GM19240 (cell line): ENCODE measurements at regions not wholly inside any gene's neighbourhood (a gene's known extent, or its start where the extent isn't known, plus 50 kb on each side); places are given as distances from the start of the nearest gene placed in this dataset.
"Not testable (repeated sequence)": the region's sequence is repeated elsewhere in the genome, so short reads cannot be mapped to it uniquely, and the experiment has no call there.

ENCODE experiments used
- DNase-seq: peaks from one replicate; pipeline ENCODE4 v3.0.0; 2011; ENCODE audit warnings: low spot score; ENCODE audit not compliant: insufficient read length

DNA sequence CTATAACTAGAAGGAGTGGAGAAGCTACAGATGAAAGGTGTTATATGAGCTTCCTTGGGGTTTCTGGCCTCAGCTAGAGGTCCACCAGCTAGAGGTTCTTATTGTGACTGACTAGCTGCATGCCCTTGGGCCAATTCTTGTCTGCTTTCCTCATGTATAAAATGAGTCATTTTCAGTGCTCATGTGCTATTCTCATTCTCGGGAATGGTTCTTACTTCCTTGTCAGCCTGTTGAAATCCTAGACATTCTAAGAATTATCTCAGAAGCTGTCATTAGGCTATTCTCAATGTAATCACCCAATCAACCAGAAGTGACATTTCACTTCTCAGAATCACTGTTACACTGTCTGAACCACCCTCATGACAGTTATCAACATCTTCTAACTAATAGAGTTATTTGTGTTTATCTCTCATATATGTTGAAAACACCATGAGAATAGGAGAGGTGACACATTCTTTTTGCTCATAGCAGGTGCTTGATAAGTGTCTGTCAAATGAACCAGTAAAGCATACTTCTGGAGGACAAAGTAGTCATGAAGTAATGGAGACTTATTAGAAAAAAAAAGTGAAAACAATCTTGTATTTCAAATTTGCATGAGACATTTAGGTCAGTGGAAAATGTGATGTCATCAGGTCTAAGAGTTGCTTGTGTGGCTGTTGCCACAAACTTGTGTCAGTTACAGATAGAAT, 122.8 kb upstream of the IVNS1ABP start:
- DNase-seq: no peak

GRCh38 chr1:185438936-185439335, 121.9 kb upstream of the IVNS1ABP start:
- no peak for DNase-seq

GRCh38 chr1:185435696-185436379, 118.8 kb upstream of the IVNS1ABP start:
- DNase-seq: no peak

GRCh38 chr1:185434721-185435120, 117.7 kb upstream of the IVNS1ABP start:
- no peak for DNase-seq

DNA sequence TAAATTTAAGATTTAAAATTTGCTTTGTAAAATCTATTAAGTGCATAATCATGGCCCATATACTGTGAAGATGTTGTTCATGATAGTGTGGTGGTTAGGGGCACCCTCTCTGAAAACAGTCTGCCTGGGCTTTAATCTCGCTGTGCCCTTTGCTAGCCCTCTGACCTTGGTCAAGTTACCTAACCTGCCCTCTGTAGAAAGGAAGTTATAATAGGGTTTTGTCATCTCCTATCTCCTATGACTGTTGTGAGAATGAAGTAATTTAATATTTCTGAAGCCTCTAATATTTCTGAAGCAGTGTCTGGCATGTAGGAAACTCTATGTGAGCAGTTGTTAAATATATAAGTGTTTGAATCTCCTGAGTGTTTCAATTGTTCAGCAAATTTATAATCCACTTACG, 116.6 kb upstream of the IVNS1ABP start:
- DNase-seq: no peak

DNA sequence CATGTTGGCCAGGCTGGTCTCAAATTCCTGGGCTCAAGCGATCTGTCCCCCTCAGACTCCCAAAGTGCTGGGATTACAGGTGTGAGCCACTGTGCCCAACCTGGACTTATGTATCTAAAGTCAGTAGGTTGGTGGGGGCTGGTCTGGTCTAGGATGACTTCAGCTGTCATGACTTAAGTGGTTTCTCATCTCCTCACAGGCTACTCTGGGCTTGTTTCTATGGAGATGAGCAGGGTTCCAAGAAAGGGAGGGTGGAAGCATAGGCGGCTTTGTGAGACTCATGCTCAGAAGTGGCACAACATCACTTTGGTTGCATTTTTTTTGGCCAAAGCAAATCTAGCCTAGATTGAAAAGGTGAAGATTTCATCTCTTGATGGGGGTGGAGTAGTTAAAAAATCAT, 115.9 kb upstream of the IVNS1ABP start:
- DNase-seq: no peak

DNA sequence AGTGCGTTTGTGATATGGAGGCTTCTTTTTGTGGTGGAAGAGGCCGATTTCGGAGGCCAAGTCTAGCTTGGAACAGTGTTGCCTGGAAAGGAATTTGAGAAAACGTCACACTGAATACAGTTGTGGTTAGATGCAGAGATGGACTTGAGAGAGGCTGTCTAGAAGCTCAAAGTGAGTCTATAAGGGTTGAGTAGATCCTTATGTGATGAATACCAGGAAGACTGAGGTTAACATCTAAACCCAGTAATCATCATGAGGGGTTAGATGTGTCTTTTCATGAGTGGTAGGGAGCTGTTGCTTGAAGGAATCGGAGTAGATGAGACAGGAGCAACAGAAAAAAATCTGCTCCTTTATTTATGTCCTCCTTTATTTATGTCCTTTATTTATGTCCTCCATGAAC, 114.6 kb upstream of the IVNS1ABP start:
- DNase-seq: no peak

GRCh38 chr1:185429668-185430067, 112.6 kb upstream of the IVNS1ABP start:
- not testable (repeated sequence) for DNase-seq

GRCh38 chr1:185427776-185428175, 110.7 kb upstream of the IVNS1ABP start:
- no peak for DNase-seq

GRCh38 chr1:185427264-185427663, 110.2 kb upstream of the IVNS1ABP start:
- DNase-seq: no peak

DNA sequence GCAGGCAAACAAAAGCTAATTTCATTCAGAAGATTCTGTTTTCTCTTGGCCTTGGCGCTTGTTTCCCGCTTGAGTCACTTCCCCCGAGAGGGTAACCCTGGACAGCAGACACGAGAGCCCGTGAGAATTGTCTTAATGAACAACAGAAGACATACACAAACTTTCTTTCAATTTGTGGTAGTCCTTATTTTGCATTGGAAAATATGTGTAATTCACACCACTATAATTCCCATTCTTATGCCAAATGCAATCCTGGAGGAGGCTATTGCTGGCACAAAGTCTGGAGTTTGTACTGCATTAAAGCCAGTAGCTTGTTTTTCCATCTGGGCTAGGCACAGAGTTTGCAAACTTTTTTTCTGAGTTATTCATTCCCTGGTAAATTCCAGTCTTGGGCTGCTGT, 109.8 kb upstream of the IVNS1ABP start:
- DNase-seq: no peak

GRCh38 chr1:185425163-185425562, 108.1 kb upstream of the IVNS1ABP start:
- DNase-seq: no peak

- no peak for DNase-seq
Measured at GRCh38 chr1:185421485-185422107, 104.6 kb upstream of the IVNS1ABP start.

DNA sequence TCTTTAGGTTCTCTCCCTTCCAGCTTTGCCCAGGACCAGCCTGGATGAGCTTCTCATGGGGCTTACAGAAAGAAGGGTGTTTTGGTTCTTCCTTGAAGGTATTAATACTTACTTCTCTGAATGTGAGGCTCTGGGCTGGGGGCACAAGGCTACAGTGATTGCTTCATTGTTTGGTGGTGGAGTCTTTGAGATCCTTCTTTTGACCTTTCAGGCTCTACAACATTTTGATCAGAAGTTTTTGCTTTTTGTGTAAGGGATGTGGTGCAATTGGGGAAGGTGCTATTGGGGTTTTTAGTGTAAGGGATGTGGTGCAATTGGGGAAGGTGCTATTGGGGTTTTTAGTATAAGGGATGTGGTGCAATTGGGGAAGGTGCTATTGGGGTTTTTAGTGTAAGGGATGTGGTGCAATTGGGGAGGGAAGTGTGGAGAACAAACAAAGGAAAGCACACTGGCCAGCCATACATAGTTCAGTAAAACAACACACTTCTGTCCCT, 103.6 kb upstream of the IVNS1ABP start:
- no peak for DNase-seq

DNA sequence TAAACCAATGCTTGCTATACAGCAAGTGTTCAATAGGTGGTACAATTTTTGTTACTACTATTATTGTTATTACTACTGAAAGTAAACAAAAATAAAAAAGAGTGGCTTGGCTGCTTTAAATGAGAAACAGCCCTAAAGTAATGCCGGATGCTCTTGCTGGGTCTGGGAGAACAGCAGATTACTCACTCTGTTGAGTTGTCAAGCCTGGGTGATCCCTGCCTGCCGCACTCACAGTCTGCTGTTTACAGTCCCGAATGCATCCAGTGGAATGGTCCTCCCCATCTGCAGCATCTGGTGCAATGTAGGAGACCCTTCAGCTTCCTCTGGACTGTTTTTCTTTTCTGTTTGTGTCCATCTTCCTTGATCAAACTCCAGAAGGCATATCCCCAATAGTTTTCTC, 102.7 kb upstream of the IVNS1ABP start:
- no peak for DNase-seq

GRCh38 chr1:185418472-185418871, 101.4 kb upstream of the IVNS1ABP start:
- no peak for DNase-seq

DNA sequence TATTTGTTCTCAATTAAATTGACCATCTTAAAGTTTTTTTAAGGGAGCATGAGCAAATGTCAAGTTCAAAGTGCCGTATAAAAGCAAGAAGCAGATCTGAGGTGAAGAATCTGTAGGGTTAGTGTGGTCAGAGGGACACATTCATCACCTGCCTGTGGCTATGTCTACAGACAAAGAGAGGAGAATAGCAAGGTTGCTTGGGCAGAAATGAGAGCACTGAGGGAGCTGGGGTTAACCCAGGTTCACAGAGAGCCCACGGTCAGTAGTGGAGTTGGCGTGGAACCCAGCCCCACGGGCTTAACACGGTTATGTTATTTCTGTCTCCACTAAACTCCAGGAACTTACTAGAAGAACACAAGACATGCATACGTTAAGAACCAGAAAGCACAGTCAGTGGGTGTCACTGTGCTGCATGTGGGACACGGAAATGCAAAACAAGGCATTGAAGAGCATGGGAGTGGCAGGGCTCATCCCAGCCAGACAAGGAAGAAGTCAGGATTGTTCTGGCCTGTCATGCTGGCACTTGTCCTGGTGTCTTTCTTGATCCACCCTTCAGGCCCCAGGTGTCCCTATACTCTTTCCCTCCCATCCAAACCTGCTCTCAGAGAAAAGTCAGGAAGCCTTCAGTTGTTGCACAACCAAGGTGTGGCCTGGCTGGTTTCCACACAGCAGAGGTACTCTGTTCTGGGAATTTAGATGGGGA, 95.5 kb upstream of the IVNS1ABP start:
- DNase-seq: no peak

- no peak for DNase-seq
Measured at GRCh38 chr1:185409763-185410528, 92.9 kb upstream of the IVNS1ABP start.

GRCh38 chr1:185409345-185409744, 92.3 kb upstream of the IVNS1ABP start:
- DNase-seq: no peak

DNA sequence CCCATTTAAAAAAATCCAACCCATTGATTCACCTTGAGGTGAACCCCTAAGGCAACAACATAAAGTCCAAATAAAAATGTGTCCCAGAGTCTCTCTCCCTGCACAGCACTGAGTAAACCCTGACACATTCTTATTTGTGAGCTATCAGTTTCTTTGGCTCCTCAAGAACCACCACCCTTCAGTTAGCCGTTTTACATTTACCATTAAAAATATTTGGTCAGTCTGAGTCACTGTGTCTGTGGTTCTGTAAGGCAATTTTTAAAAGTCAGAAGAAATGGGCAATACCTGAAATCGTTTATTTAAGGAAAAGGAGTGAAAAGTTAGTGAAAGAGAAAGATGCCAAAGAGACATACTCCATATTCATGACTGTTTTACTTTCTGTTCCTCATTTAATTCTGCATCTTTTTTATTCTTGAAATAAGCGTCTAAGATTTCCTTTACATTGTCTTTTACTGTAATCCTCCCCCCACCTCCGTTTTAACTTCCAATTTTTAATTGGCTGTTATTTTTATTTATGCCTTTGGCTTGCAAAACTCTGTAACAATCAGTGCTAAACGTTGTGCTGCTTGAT, 91.7 kb upstream of the IVNS1ABP start:
- DNase-seq: no peak

GRCh38 chr1:185406691-185407009, 89.6 kb upstream of the IVNS1ABP start:
- no peak for DNase-seq
